Stimulated activated CD4-positive, alpha-beta T cell treated with anti-CD3 and anti-CD28 coated beads, Interleukin-4, amount 100 ng/mL, for 4 hours (primary cell): ENCODE measurements at regions not wholly inside any gene's neighbourhood (a gene's known extent, or its start where the extent isn't known, plus 50 kb on each side); places are given as distances from the start of the nearest gene placed in this dataset.

Source experiments
- DNase-seq, 2 experiments: peaks; one replicate each; pipeline ENCODE4 v3.0.0-alpha.2; 2020

GRCh38 chr22:47283616-47284270 is 521.3 kb downstream of the TBC1D22A start:
- no peak for DNase-seq

GRCh38 chr22:47282851-47283250 is 520.4 kb downstream of the TBC1D22A start:
- DNase-seq = no peak

DNA sequence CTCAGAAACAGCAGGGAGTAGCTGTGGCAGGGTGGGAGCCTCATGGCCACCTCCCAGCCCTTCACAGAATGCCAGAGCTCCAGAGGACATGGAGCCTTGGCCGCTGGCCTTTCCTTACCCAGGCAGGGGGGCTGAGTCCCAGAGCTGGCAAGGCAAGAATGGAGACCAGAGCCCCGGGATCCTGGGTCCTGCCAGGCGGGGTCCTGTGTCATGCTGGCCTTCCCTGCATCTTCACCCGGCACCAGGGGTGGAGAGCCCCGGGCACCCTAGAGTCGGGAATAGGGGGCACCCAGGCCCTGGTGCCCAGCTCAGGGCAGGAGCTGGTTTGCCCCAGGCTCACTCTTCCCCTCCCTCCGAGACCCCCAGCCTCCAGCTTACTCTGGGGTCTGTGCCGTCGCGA is 519.9 kb downstream of the TBC1D22A start:
- DNase-seq = no peak

GRCh38 chr22:47281126-47282106 is 519.0 kb downstream of the TBC1D22A start:
- no peak for DNase-seq

- DNase-seq = no peak
Observed at GRCh38 chr22:47280301-47280700, 517.9 kb downstream of the TBC1D22A start.

DNA sequence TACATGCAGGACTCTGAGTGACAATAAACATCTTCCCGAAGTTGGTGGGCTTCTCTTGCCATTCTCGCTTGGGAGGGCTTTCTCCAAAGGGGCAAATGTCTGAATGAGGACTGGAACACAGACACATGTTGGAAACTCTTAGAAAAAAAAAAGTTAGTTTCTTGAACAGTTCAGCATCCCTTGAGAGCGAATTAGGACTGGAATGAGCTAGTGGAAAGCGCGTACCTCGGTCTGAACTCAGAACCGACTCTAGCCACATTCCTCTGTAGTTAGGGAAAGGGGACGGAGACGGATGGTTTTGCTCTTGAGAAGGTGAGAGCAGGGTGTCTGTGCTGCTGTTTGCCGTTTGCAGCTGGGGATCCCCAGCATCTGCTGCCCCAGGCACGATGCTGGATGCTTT is 517.3 kb downstream of the TBC1D22A start:
- no peak for DNase-seq

GRCh38 chr22:47279337-47279736 is 516.9 kb downstream of the TBC1D22A start:
- DNase-seq = no peak

GRCh38 chr22:47278655-47279054 is 516.2 kb downstream of the TBC1D22A start:
- no peak for DNase-seq

DNA sequence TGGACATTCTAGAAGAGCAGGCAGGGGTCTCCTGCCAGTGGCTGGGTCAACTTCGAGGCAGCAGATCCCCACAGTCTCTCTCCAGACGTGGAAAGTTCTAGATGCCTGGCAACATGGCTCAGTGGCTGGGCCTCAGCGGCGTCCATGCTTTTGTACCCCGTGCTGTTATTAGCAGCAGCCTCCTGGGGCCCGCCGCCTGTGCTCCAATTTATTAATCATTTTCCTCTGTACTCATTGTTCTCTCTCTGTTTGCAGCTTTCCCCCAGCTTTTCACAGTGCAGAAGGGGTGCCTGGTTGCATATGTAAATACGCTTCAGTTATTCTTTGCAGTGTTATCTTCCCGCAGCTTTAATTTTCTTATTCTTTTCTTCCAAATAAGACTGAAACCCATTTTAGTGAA is 515.1 kb downstream of the TBC1D22A start:
- no peak for DNase-seq

DNA sequence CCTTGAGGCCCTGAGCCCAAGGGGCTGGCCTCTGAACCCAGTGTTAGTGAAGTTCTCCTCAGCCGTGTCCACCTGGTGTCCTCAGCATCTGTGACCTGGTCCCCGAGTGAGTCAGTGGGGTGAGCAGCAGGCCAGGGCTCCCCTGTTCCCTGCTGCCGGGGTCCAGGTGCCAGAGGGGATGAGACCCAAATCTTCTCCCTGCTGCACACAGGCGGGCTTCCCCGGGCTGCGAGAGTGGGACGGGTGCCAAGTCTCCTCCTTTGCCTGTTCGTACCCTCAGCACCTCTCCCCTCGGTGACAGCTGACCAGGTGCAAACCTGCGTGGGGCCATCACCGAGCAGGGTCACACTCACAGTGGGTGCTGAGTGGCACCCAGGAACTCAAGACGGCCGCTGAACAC is 514.5 kb downstream of the TBC1D22A start:
- DNase-seq = no peak

GRCh38 chr22:47276450-47276820 is 514.0 kb downstream of the TBC1D22A start:
- DNase-seq = no peak

DNA sequence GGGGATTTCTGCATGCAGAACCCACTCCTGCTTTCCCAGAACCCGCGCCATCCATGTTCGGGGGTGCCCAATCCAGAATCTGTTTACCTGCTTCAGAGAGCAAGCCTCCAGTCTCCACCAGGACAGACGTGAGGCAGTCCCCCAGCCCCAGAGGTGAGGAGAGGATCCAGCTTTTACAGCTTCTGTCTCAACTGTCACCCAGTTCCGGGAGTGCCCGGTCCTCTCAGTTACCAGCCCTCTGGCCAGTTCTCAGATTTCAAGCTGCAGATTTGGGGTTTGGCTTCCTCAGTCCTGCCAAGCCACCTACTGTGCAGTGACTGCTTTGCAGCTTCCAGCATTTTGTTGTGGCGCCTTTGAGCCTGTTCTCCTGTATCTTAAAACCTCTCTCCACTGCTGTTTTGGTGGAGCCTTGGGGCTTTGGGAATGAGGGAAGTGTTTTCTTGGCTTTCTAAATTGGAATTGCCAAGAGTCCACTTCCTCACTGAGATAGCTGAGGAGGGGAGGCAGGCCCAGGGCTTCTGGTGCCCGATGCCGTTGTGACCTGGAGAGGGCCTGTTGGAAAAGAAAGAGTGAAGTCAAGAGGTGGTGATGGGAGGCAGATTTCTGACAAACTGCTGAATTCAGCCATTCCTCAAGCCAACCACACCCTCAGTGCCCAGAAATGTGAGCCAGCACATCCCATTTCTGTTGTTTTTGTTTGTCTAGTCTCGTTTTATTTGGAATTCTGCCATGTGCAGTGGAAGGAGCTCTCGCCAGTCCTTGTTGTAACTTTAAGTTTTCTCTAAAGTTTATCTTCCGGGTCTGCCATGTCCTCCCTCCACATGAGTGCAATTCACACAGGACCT is 513.4 kb downstream of the TBC1D22A start:
- DNase-seq = no peak

DNA sequence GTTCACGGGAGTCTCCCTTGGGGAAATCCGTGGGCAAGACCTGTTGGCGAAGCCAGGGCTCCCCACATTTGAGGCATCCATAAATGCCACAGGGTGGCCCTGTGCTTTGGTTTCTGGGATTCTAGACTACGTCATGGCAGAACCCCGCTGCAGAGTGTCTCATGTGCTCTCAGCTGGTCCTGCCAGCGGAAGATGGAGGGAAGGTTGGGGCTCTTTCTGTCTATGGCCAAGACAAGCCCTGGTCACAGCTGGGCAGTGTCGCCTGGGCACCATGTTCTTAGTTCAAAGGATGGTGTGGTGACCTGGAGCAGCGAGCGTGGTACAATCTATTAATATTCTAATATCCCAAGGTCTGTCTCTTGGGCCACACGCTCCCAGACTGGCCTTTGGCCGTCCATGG is 511.7 kb downstream of the TBC1D22A start:
- no peak for DNase-seq

- DNase-seq = no peak
Observed at GRCh38 chr22:47270463-47271135, 508.1 kb downstream of the TBC1D22A start.

DNA sequence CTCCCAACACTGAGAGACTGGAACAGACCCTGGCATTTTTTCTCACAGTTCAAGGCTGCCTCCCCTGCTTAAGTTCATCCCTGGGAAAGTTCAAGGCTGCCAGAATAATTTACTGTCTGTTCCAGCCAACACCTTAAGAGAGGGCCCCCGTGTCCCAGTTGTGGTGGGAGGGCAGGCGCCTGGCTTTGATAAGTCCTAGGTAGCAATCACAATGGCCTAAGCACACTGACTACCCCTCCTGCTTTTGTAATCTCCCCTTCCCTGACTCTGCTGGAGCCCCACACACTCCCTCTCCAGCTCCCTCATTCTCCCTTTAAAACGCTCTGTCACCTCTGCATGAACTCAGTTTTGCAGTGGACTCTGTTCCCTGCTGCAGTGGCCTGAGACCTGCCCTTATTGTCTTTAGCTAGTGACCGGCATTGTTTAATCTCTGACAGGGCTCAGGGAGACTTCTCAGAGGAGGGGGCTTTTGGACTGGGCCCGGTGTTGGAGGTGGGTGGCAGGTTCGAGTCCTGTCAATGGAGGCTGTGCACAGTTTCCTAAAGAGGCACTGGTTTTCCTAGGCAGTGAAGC is 507.2 kb downstream of the TBC1D22A start:
- DNase-seq = no peak

DNA sequence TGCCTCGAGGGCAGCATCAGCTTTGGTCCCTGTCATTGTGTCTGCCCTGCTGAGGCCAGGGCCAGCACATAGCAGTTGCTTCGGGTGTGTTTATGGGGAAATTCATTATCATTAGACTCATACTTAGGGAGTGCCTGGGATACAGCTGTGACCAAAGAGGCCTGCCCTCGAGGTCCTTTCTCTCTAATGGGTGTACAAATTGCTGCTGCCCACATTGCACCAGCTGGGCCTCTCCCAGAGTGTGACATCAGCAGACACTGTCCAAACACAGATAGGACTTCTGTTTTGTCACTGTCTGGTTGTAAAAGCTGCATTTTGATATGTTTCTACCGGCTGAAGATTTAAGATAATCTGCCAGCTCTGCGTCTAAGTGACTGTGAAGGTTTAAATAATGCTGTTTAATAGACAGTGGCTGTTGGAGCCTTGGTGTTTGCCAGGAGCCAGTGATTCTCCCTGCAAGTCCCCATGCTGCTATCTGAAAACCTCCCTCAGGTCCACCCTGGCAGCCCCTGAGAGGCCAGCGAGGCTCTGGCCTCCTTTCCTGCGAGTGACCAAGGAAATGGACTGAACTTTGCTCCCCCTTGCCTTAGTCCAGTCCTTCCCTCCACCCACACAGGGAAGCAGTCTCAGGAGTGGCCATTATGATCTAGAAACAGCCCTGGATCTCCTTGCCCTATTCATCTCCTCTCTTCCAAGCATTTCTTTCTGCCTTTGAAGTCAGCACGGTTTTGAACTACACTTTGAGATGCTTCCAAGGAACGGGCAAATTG is 505.2 kb downstream of the TBC1D22A start:
- DNase-seq = no peak

DNA sequence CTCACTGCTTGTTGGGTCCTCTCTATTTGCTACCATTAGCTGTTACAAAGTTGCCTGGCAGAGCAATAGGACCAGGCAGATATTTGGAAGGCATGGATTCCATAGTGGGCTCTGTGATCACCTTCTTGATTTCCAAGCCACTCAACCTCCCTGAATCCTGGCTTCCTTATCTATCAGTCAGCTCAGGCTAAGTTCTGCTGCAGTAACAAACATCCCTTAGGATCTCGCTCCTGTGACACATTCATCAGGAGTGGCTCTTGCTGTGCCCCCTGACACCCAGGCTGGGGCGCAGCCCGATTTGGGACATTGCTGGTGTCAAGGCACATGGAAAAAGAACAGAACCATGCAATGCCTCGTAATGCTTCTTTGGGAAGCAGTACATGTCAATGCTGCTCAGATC is 503.9 kb downstream of the TBC1D22A start:
- DNase-seq = no peak

DNA sequence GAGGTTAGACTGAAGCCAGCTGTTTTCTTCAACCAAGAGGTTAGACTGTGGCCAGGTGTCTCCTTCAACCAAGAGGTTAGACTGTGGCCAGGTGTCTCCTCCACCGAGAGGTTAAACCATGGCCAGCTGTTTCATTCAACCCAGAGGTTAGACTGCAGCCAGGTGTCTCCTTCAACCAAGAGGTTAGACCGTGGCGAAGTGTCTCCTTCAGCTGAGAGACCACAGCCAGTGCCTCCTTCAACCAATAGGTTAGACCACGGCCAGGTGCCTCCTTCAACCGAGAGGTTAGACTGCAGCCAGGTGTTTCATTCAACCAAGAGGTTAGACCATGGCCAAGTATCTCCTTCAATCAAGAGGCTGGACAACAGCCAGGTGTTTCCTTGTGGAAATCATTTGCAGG is 498.1 kb downstream of the TBC1D22A start:
- DNase-seq = no peak

- no peak for DNase-seq
Observed at GRCh38 chr22:47259990-47260389, 497.5 kb downstream of the TBC1D22A start.

DNA sequence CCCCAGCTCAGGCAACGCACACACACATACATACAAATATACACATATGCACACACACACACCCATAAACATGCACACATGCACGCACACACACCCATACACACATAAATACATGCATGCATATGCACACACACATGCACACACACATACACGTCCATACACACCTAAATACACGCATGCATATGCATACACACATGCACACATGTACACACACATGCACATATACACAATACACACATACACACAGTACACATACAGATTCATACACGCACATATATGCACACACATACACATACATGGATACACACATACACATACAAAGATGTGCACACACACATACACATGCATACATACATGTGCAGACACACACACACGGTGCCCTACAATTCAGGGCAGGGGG is 496.6 kb downstream of the TBC1D22A start:
- DNase-seq = no peak

DNA sequence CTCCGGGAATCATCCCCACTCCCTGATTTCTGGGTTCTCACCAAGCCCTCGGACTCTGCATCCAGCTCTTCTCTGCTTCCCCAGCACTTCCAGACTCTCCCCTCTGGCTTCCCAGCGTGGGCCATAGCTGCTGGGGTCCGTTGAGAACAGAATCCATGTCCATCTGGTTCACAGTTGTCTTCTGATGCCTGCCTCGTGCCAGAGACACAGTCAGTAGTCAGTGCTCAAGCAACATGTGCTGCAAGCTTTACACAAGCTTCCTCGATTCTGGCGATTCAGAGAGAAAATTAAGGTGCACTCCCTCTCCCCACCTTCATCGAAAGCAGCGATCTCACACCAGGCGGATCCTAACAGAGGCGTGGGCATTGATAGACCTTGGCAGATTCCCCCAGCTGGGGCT is 495.5 kb downstream of the TBC1D22A start:
- no peak for DNase-seq

DNA sequence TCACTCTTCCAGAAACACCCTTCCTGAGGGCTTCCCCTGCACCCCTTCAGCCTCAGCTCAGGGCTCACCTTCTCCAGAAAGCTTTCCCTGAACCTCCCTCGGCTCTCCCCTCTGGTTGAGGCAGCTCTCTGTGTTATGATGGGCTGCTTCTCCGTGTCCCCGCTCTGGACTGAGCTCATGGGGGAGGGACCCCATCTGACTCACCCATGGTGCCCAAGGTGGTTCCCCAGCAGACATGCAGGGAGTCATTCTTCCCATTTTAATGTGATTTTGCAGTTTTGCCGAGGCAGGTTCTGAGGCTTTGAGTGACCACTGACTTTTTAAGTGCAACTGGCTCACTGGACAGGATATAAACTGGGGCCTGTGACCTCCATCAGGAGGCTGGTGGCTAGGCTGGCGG is 495.1 kb downstream of the TBC1D22A start:
- no peak for DNase-seq
